SK-N-SH (cell line): ENCODE measurements at regions not wholly inside any gene's neighbourhood (a gene's known extent, or its start where the extent isn't known, plus 50 kb on each side); places are given as distances from the start of the nearest gene placed in this dataset.

ENCODE experiments used
- CTCF ChIA-PET: fragments of 300-600, 350-600 bp; formaldehyde crosslinking; extraction: SDS; loops from one replicate; lab custom pipeline; 2021; lab: Yijun Ruan, JAX
- POLR2A ChIA-PET: fragments of 350-600 bp; sonication (Branson Sonifier 250); formaldehyde crosslinking; extraction: SDS; loops from one replicate; lab custom pipeline; 2020; ENCODE audit warnings: antibody characterized with exemption, inconsistent platforms; lab: Yijun Ruan, JAX
- DNase-seq: peaks from one replicate; pipeline ENCODE4 v3.0.0; 2012
- H2AFZ ChIP-seq: fragments of 200-600 bp; sonication (generic); 2 replicates; pipeline ENCODE4 v1.8.1; 2016; ENCODE audit warnings: antibody characterized with exemption, mild to moderate bottlenecking, low read depth
- H3F3A ChIP-seq: fragments of 200-600 bp; sonication (generic); replicated peaks from 2 replicates; pipeline ENCODE3; 2016; ENCODE audit warnings: antibody characterized with exemption, mild to moderate bottlenecking; ENCODE audit not compliant: insufficient read depth
- H3K27ac ChIP-seq, 2 experiments: fragments of 200-500 bp in 1 of 2; fragments of 200-600 bp in 1 of 2; sonication (Bioruptor generic) in 1 of 2; sonication (generic), shearing (Covaris generic) in 1 of 2; 2 replicates each; pipeline versions ENCODE4 v1.5.1 to v1.6.1; 2014 to 2016; ENCODE audit warnings: low read depth in 2 of 2, inconsistent platforms in 1 of 2, low read length in 1 of 2, mild to moderate bottlenecking in 1 of 2, mixed read lengths in 1 of 2
- H3K27me3 ChIP-seq: fragments of 200-600 bp; sonication (generic), shearing (Covaris generic); 2 replicates; pipeline ENCODE4 v1.6.1; 2016; ENCODE audit warnings: mixed run types; ENCODE audit not compliant: insufficient read depth
- H3K36me3 ChIP-seq, 2 experiments: fragments of 200-500 bp in 1 of 2; fragments of 200-600 bp in 1 of 2; sonication (Bioruptor generic) in 1 of 2; sonication (generic) in 1 of 2; replicated peaks in 1 of 2; 2 replicates each; pipeline versions ENCODE3 to v1.5.1; 2014 to 2016; ENCODE audit warnings: low read length in 1 of 2, mild to moderate bottlenecking in 1 of 2; ENCODE audit not compliant: insufficient read depth in 2 of 2, control insufficient read depth in 1 of 2
- H3K4me1 ChIP-seq, 2 experiments: fragments of 200-500 bp in 1 of 2; fragments of 200-600 bp in 1 of 2; sonication (Bioruptor generic) in 1 of 2; sonication (generic), shearing (Covaris generic) in 1 of 2; 2 replicates each; pipeline versions ENCODE4 v1.5.1 to v1.6.1; 2014 to 2016; ENCODE audit warnings: low read depth in 1 of 2, low read length in 1 of 2, mixed run types in 1 of 2; ENCODE audit not compliant: insufficient read depth in 2 of 2, control insufficient read depth in 1 of 2
- H3K4me2 ChIP-seq: fragments of 200-600 bp; sonication (generic), shearing (Covaris generic); 2 replicates; pipeline ENCODE4 v1.6.1; 2017; ENCODE audit warnings: mixed run types
- H3K4me3 ChIP-seq, 2 experiments: fragments of 200-500 bp in 1 of 2; fragments of 200-600 bp in 1 of 2; sonication (Bioruptor generic) in 1 of 2; sonication (generic), shearing (Covaris generic) in 1 of 2; 2 replicates each; pipeline versions ENCODE4 v1.5.1 to v1.8.1; 2014 to 2016; ENCODE audit warnings: low read depth in 2 of 2, inconsistent platforms in 1 of 2, low read length in 1 of 2, mild to moderate bottlenecking in 1 of 2, mixed read lengths in 1 of 2, moderate library complexity in 1 of 2
- H3K79me2 ChIP-seq: fragments of 200-600 bp; sonication (generic); 2 replicates; pipeline ENCODE4 v1.8.1; 2017; ENCODE audit warnings: mild to moderate bottlenecking; ENCODE audit not compliant: insufficient read depth
- H3K9ac ChIP-seq: fragments of 200-600 bp; sonication (generic); 2 replicates; pipeline ENCODE4 v1.6.1; 2017; ENCODE audit warnings: mixed run types
- H3K9me2 ChIP-seq: fragments of 200-600 bp; sonication (generic); 2 replicates; pipeline ENCODE4 v1.6.1; 2017; ENCODE audit warnings: mixed run types
- H3K9me3 ChIP-seq: fragments of 200-600 bp; sonication (generic); 2 replicates; pipeline ENCODE4 v1.6.1; 2017; ENCODE audit warnings: mixed run types, mild to moderate bottlenecking, moderate library complexity
- H4K20me1 ChIP-seq: fragments of 200-600 bp; sonication (generic); 2 replicates; pipeline ENCODE4 v1.6.1; 2017; ENCODE audit warnings: mild to moderate bottlenecking, mixed run types; ENCODE audit not compliant: insufficient read depth
- CTCF ChIP-seq: fragments of 200-600 bp; sonication (generic); IDR thresholded peaks from 2 replicates; pipeline ENCODE4 v1.6.1; 2017; ENCODE audit warnings: antibody characterized with exemption, mild to moderate bottlenecking, moderate library complexity
- ELF1 ChIP-seq: IDR thresholded peaks from 2 replicates; pipeline ENCODE4 v1.4.0; 2012
- EZH2phosphoT487 ChIP-seq: fragments of 200-600 bp; sonication (generic); IDR thresholded peaks from 2 replicates; pipeline ENCODE4 v1.6.1; 2017; ENCODE audit warnings: low read depth, mixed run types, mild to moderate bottlenecking, antibody characterized with exemption, moderate library complexity, borderline replicate concordance
- JUND ChIP-seq: IDR thresholded peaks from 2 replicates; pipeline ENCODE4 v1.4.0; 2012
- MEF2A ChIP-seq: IDR thresholded peaks from 2 replicates; pipeline ENCODE4 v1.4.0; 2012; ENCODE audit warnings: low read depth, borderline replicate concordance
- NFIC ChIP-seq: IDR thresholded peaks from 2 replicates; pipeline ENCODE4 v1.4.0; 2012; ENCODE audit warnings: borderline replicate concordance
- NRF1 ChIP-seq: IDR thresholded peaks from 2 replicates; pipeline ENCODE4 v1.6.1; 2012; ENCODE audit warnings: low read depth, mild to moderate bottlenecking, low read length
- PBX3 ChIP-seq: IDR thresholded peaks from 2 replicates; pipeline ENCODE4; 2012
- POLR2AphosphoS5 ChIP-seq: IDR thresholded peaks from 2 replicates; pipeline ENCODE4 v1.6.1; 2012; ENCODE audit warnings: low read depth, low read length
- REST ChIP-seq: IDR thresholded peaks from 2 replicates; pipeline ENCODE4 v1.6.1; 2012; ENCODE audit warnings: mild to moderate bottlenecking, low read depth, low read length, moderate library complexity
- RFX5 ChIP-seq: IDR thresholded peaks from 2 replicates; pipeline ENCODE4 v1.6.1; 2012; ENCODE audit warnings: mild to moderate bottlenecking, improper control_type of control experiment, low read length
- RXRA ChIP-seq: IDR thresholded peaks from 2 replicates; pipeline ENCODE4 v1.4.0; 2012; ENCODE audit warnings: low read depth, mild to moderate bottlenecking, borderline replicate concordance
- SMC3 ChIP-seq: IDR thresholded peaks from 2 replicates; pipeline ENCODE4 v1.6.1; 2012; ENCODE audit warnings: low read depth, low read length, improper control_type of control experiment
- TCF12 ChIP-seq: IDR thresholded peaks from 2 replicates; pipeline ENCODE4 v1.4.0; 2012
- ZBTB33 ChIP-seq: IDR thresholded peaks from 2 replicates; pipeline ENCODE4 v1.4.0; 2012; ENCODE audit warnings: low read depth, borderline replicate concordance
- WGBS: methylation state at CpG from one replicate; pipeline ENCODE4 v1.1.6; 2017; ENCODE audit warnings: low lambda C conversion rate; 5-methylcytosine and 5-hydroxymethylcytosine counted together

GRCh38 chrX:114210879-114211278 lies 373.0 kb upstream of the HTR2C start:
- Histone ChIP-seq H3K27ac (no peak overlapping the region), H3K4me3 (no peak overlapping the region), H3K79me2 (no peaks in the 10 kb centered on the region), H4K20me1 (no peaks in the 10 kb centered on the region), H3K36me3 (no peaks in the 10 kb centered on the region), H3K9me3 (no peaks in the 10 kb centered on the region), H3K27me3 (no peaks in the 10 kb centered on the region), H3K9ac (no peak overlapping the region), H3K4me2 (no peak overlapping the region), H2AFZ (no peak overlapping the region), H3K9me2 (no peaks in the 10 kb centered on the region), H3K4me1 (no peaks in the 10 kb centered on the region), H3F3A (no peaks in the 10 kb centered on the region)
- 14% methylated on average over 1 of the region's 3 CpGs for WGBS
- no peak for DNase-seq
- TF ChIP-seq PBX3 (no peak), NFIC (no peak), SMC3 (no peak), ELF1 (no peak)
- POLR2A ChIA-PET = no interaction called here
- CTCF ChIA-PET = no interaction called here

GRCh38 chrX:114201622-114202021 lies 382.3 kb upstream of the HTR2C start:
- POLR2A ChIA-PET = no interaction called here
- Histone ChIP-seq H3K27me3 (peaks cover 5% of the 10 kb centered on the region; the same call in 1 of the 2 replicates), H3K4me1 (no peaks in the 10 kb centered on the region), H2AFZ (no peak overlapping the region), H3K9me3 (no peaks in the 10 kb centered on the region), H3K9me2 (no peaks in the 10 kb centered on the region), H3K79me2 (no peaks in the 10 kb centered on the region), H3F3A (no peaks in the 10 kb centered on the region), H3K36me3 (no peaks in the 10 kb centered on the region), H3K9ac (no peak overlapping the region), H3K4me3 (no peak overlapping the region), H4K20me1 (no peaks in the 10 kb centered on the region), H3K27ac (no peak overlapping the region), H3K4me2 (no peak overlapping the region)
- 33% methylated on average over 4 of the region's 4 CpGs for WGBS
- CTCF ChIA-PET = no interaction called here
- TF ChIP-seq RXRA = no peak
- no peak for TF ChIP-seq TCF12
- TF ChIP-seq EZH2phosphoT487 = no peak
- TF ChIP-seq CTCF = no peak
- no peak for TF ChIP-seq RFX5
- no peak for TF ChIP-seq JUND
- TF ChIP-seq NRF1 = no peak
- no peak for TF ChIP-seq REST
- no peak for TF ChIP-seq ZBTB33
- no peak for TF ChIP-seq MEF2A
- no peak for TF ChIP-seq POLR2AphosphoS5
- no peak for DNase-seq
